NCI-H748 (cell line): ENCODE measurements at regions not wholly inside any gene's neighbourhood (a gene's known extent, or its start where the extent isn't known, plus 50 kb on each side); places are given as distances from the start of the nearest gene placed in this dataset.
"Not testable (repeated sequence)": the region's sequence is repeated elsewhere in the genome, so short reads cannot be mapped to it uniquely, and the experiment has no call there.

Source experiments
- DNase-seq: peaks from one replicate; lab custom pipeline; 2025; ENCODE audit not compliant: unreplicated experiment; lab: John Stamatoyannopoulos, UW

- no peak for DNase-seq
Observed at GRCh38 chr14:88981948-88982347, 157.5 kb downstream of the TTC8 start.

GRCh38 chr14:88983755-88984154, 159.3 kb downstream of the TTC8 start:
- DNase-seq: no peak

- DNase-seq: no peak
Observed at GRCh38 chr14:88985654-88986053, 161.2 kb downstream of the TTC8 start.

GRCh38 chr14:88986146-88986841, 161.8 kb downstream of the TTC8 start:
- no peak for DNase-seq

GRCh38 chr14:88986908-88987307, 162.5 kb downstream of the TTC8 start:
- DNase-seq: not testable (repeated sequence)

- no peak for DNase-seq
Observed at GRCh38 chr14:88987516-88987915, 163.1 kb downstream of the TTC8 start.

- no peak for DNase-seq
Observed at GRCh38 chr14:88989911-88990310, 165.5 kb downstream of the TTC8 start.

GRCh38 chr14:88990856-88991255, 166.4 kb downstream of the TTC8 start:
- DNase-seq: no peak

- no peak for DNase-seq
Observed at GRCh38 chr14:88992011-88992410, 167.6 kb downstream of the TTC8 start.

- DNase-seq: no peak
Observed at GRCh38 chr14:88993946-88994345, 169.5 kb downstream of the TTC8 start.

- DNase-seq: no peak
Observed at GRCh38 chr14:88995437-88996198, 171.2 kb downstream of the TTC8 start.

GRCh38 chr14:88998027-88998426, 173.6 kb downstream of the TTC8 start:
- DNase-seq: peak; percentile 91

GRCh38 chr14:88999137-88999536, 174.7 kb downstream of the TTC8 start:
- DNase-seq: peak; percentile 25

GRCh38 chr14:89000007-89000942, 175.8 kb downstream of the TTC8 start:
- peak; percentile 53 for DNase-seq

- DNase-seq: no peak
Observed at GRCh38 chr14:89004166-89004565, 179.7 kb downstream of the TTC8 start.

GRCh38 chr14:89007906-89008305, 183.5 kb downstream of the TTC8 start:
- no peak for DNase-seq

GRCh38 chr14:89011355-89012281, 187.2 kb downstream of the TTC8 start:
- DNase-seq: no peak

GRCh38 chr14:89012282-89013097, 188.0 kb downstream of the TTC8 start:
- DNase-seq: no peak

GRCh38 chr14:89013098-89013504, 188.7 kb downstream of the TTC8 start:
- DNase-seq: peak; percentile 49
